GM23338 (cell line): ENCODE measurements at regions not wholly inside any gene's neighbourhood (a gene's known extent, or its start where the extent isn't known, plus 50 kb on each side); places are given as distances from the start of the nearest gene placed in this dataset.

Source experiments
- ATAC-seq: fragments of 200-7000 bp; cut with Tn5 transposase; 3 replicates; pipeline ENCODE4 v1.9.1; 2020
- DNase-seq: peaks from one replicate; pipeline ENCODE4 v3.0.0-alpha.2; 2015; ENCODE audit warnings: low spot score
- H2AFZ ChIP-seq: fragments of 200-600 bp; sonication (generic); 2 replicates; pipeline ENCODE4 v1.8.0; 2016; ENCODE audit warnings: antibody characterized with exemption, mild to moderate bottlenecking, moderate library complexity
- H3F3A ChIP-seq: fragments of 200-600 bp; sonication (generic); replicated peaks from 2 replicates; pipeline ENCODE4 v1.8.0; 2017; ENCODE audit warnings: antibody characterized with exemption, mixed run types, low read depth
- H3K27ac ChIP-seq: fragments of 200-600 bp; sonication (generic); 2 replicates; pipeline ENCODE4 v1.6.1; 2016; ENCODE audit warnings: low read depth
- H3K27me3 ChIP-seq: fragments of 200-600 bp; sonication (generic); 2 replicates; pipeline ENCODE4 v1.8.0; 2016; ENCODE audit warnings: mild to moderate bottlenecking, mixed run types, moderate library complexity; ENCODE audit not compliant: insufficient read depth
- H3K36me3 ChIP-seq: fragments of 200-600 bp; sonication (generic); 2 replicates; pipeline ENCODE4 v1.8.0; 2016; ENCODE audit warnings: mild to moderate bottlenecking; ENCODE audit not compliant: insufficient read depth
- H3K4me1 ChIP-seq: fragments of 200-600 bp; sonication (generic); 2 replicates; pipeline ENCODE4 v1.8.0; 2016; ENCODE audit warnings: mild to moderate bottlenecking, moderate library complexity; ENCODE audit not compliant: insufficient read depth
- H3K4me2 ChIP-seq: fragments of 200-600 bp; sonication (generic); 2 replicates; pipeline ENCODE4 v1.7.1; 2017; ENCODE audit warnings: mixed run types
- H3K4me3 ChIP-seq: fragments of 200-600 bp; sonication (generic); 2 replicates; pipeline ENCODE4 v1.6.1; 2016; ENCODE audit warnings: mixed run types
- H3K79me2 ChIP-seq: fragments of 200-600 bp; sonication (generic); replicated peaks from 2 replicates; pipeline ENCODE4 v1.8.0; 2017; ENCODE audit warnings: mild to moderate bottlenecking; ENCODE audit not compliant: insufficient read depth
- H3K9me2 ChIP-seq: fragments of 200-600 bp; sonication (generic); 2 replicates; pipeline ENCODE4 v1.8.0; 2017; ENCODE audit not compliant: insufficient read depth
- H4K20me1 ChIP-seq: fragments of 200-600 bp; sonication (generic); replicated peaks from 2 replicates; pipeline ENCODE4 v1.8.0; 2017; ENCODE audit warnings: mild to moderate bottlenecking; ENCODE audit not compliant: insufficient read depth
- H3K27ac Mint-ChIP-seq: 2 replicates; pipeline ENCODE4 v1.8.0; 2020; ENCODE audit warnings: inconsistent platforms, mild to moderate bottlenecking, moderate library complexity, mixed read lengths
- H3K27me3 Mint-ChIP-seq: 3 replicates; pipeline ENCODE4 v1.8.0; 2022; ENCODE audit warnings: low read depth, mild to moderate bottlenecking, moderate library complexity, mixed read lengths, inconsistent platforms; ENCODE audit not compliant: insufficient read depth, poor library complexity
- H3K36me3 Mint-ChIP-seq: 3 replicates; pipeline ENCODE4 v1.8.0; 2021; ENCODE audit warnings: low read depth, mild to moderate bottlenecking, inconsistent platforms, moderate library complexity, mixed read lengths
- H3K4me1 Mint-ChIP-seq: 3 replicates; pipeline ENCODE4 v1.8.0; 2020; ENCODE audit warnings: mild to moderate bottlenecking, inconsistent platforms, mixed read lengths
- H3K4me3 Mint-ChIP-seq: 3 replicates; pipeline ENCODE4 v1.8.0; 2021; ENCODE audit warnings: moderate library complexity, mild to moderate bottlenecking, inconsistent platforms, mixed read lengths
- H3K9me3 Mint-ChIP-seq: 3 replicates; pipeline ENCODE4 v1.8.0; 2020; ENCODE audit warnings: moderate library complexity, mild to moderate bottlenecking, inconsistent platforms, mixed read lengths
- CREB1 ChIP-seq: fragments of 250-450 bp; sonication (Bioruptor Pico); IDR thresholded peaks from 2 replicates; pipeline ENCODE4 v1.5.0; 2020; ENCODE audit warnings: low read depth, mild to moderate bottlenecking, moderate library complexity
- CTCF ChIP-seq, 2 experiments: fragments of 200-600 bp in 1 of 2; sonication (generic) in 1 of 2; conservative IDR thresholded peaks; 2 replicates each; pipeline versions ENCODE4 v1.5.1 to v1.6.1; 2016 to 2017; ENCODE audit warnings: antibody characterized with exemption in 2 of 2, low read depth in 2 of 2, mild to moderate bottlenecking in 2 of 2, moderate library complexity in 1 of 2
- ETS1 ChIP-seq: IDR thresholded peaks from 2 replicates; pipeline ENCODE4 v1.6.1; 2016; ENCODE audit warnings: antibody characterized with exemption
- EZH2 ChIP-seq: fragments of 200-600 bp; sonication (generic); IDR thresholded peaks from one replicate; pipeline ENCODE4 v1.8.0; 2017; ENCODE audit warnings: antibody characterized with exemption, mild to moderate bottlenecking, low read depth; ENCODE audit not compliant: unreplicated experiment
- EZH2phosphoT487 ChIP-seq: fragments of 200-600 bp; sonication (generic); IDR thresholded peaks from one replicate; pipeline ENCODE4 v1.8.1; 2018; ENCODE audit warnings: antibody characterized with exemption; ENCODE audit not compliant: unreplicated experiment
- JUNB ChIP-seq: IDR thresholded peaks from one replicate; pipeline ENCODE4 v1.6.1; 2016; ENCODE audit warnings: antibody characterized with exemption; ENCODE audit not compliant: unreplicated experiment
- NANOG ChIP-seq: IDR thresholded peaks from 2 replicates; pipeline ENCODE4 v1.6.1; 2016; ENCODE audit warnings: antibody characterized with exemption, borderline replicate concordance
- POLR2AphosphoS5 ChIP-seq: IDR thresholded peaks from 2 replicates; pipeline ENCODE4 v1.6.1; 2016; ENCODE audit warnings: antibody characterized with exemption, low read depth
- REST ChIP-seq: IDR thresholded peaks from one replicate; pipeline ENCODE4 v1.6.1; 2018; ENCODE audit warnings: antibody characterized with exemption; ENCODE audit not compliant: unreplicated experiment
- STAT1 ChIP-seq: IDR thresholded peaks from one replicate; pipeline ENCODE4 v1.6.1; 2016; ENCODE audit warnings: antibody characterized with exemption; ENCODE audit not compliant: unreplicated experiment
- ZNF114 ChIP-seq: fragments of 250-450 bp; sonication (Bioruptor Pico); IDR thresholded peaks from 2 replicates; pipeline ENCODE4 v1.5.0; 2020; ENCODE audit warnings: mild to moderate bottlenecking, moderate library complexity
- ZNF331 ChIP-seq: fragments of 250-450 bp; sonication (Bioruptor Pico); IDR thresholded peaks from 2 replicates; pipeline ENCODE4 v1.5.0; 2020; ENCODE audit warnings: low read depth, mild to moderate bottlenecking, moderate library complexity
- ZNF462 ChIP-seq: fragments of 250-450 bp; sonication (Bioruptor Pico); IDR thresholded peaks from 2 replicates; pipeline ENCODE4 v1.5.0; 2020; ENCODE audit warnings: mild to moderate bottlenecking, moderate library complexity

GRCh38 chr9:21708856-21709255, 93.6 kb upstream of the MTAP start:
- no peak for DNase-seq
- H3K4me3 Mint-ChIP-seq, result no peak overlapping the region
- H3K4me3 ChIP-seq, result no peak overlapping the region
- H3K36me3 ChIP-seq, result no peaks in the 10 kb centered on the region
- no peaks in the 10 kb centered on the region for H3K36me3 Mint-ChIP-seq
- H3K9me2 ChIP-seq, result no peaks in the 10 kb centered on the region
- no peak overlapping the region for H3K4me2 ChIP-seq
- no peak overlapping the region for H2AFZ ChIP-seq
- H4K20me1 ChIP-seq, result no peaks in the 10 kb centered on the region
- H3F3A ChIP-seq, result no peaks in the 10 kb centered on the region
- no peak for ATAC-seq
- H3K27ac Mint-ChIP-seq, result no peak overlapping the region
- no peak for TF ChIP-seq CTCF (conservative IDR thresholded peaks at IDR 0.05; ENCODE audit: low read depth in 2 of 2)
- TF ChIP-seq EZH2, result no peak
- no peak for TF ChIP-seq POLR2AphosphoS5
- no peak for TF ChIP-seq CREB1
- TF ChIP-seq JUNB, result no peak
- TF ChIP-seq STAT1, result no peak
- TF ChIP-seq ZNF462, result no peak
- no peak for TF ChIP-seq ETS1
- TF ChIP-seq ZNF114 (CRISPR knock-in tag), result no peak
- TF ChIP-seq NANOG, result no peak
- TF ChIP-seq EZH2phosphoT487, result no peak
- TF ChIP-seq REST, result no peak
- TF ChIP-seq ZNF331, result no peak
- no peak overlapping the region for H3K27ac ChIP-seq
- H3K27me3 ChIP-seq, result no peaks in the 10 kb centered on the region
- no peaks in the 10 kb centered on the region for H3K9me3 Mint-ChIP-seq
- H3K27me3 Mint-ChIP-seq, result peaks cover 2% of the 10 kb centered on the region
- 0 out of 2 replicates have a peak, but pooled peaks cover 16% of the 10 kb centered on the region for H3K4me1 ChIP-seq
- H3K79me2 ChIP-seq, result no peaks in the 10 kb centered on the region
- H3K4me1 Mint-ChIP-seq, result peaks cover 8% of the 10 kb centered on the region; the same call in 2 of the 3 replicates
